ENCODE measurements at regions not wholly inside any gene's neighbourhood (a gene's known extent, or its start where the extent isn't known, plus 50 kb on each side); places are given as distances from the start of the nearest gene placed in this dataset.

DNA sequence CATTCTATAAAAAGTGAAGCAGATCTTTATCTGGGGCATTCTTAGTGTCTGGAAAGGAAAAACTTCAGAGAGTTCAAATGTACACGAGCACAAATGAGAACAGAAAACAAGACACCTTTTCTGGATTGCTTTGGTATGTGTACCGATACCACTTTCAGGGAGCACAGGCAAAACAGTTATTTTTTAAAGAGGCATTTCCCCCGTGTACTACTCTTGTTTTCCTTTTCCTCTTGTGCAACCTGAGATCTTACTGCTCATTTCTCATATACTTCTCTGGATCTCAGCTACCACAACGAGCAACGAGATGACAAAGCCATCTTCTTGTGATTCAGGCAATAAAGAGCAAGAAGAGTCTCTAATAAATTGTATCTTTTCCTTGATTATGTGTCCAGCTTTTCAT is 463.6 kb downstream of the SHQ1 start:
- no peak for TF ChIP-seq CTCF (IDR thresholded peaks at IDR 0.05; ENCODE audit: control extremely low read depth, extremely low read depth)
- 14 to 37% methylated on average over 5 of the region's 5 CpGs for WGBS, 2 donors
- Histone ChIP-seq H3K9me3 (ENCODE audit: control insufficient read depth in 4 of 4, insufficient read depth in 3 of 4, low read length in 3 of 4) (no peaks in the 10 kb centered on the region), H3K27me3 (ENCODE audit: control insufficient read depth in 3 of 3, insufficient read depth in 3 of 3, low read length in 2 of 3) (no peaks in the 10 kb centered on the region), H3K36me3 (ENCODE audit: control insufficient read depth in 4 of 4, insufficient read depth in 4 of 4, low read length in 4 of 4) (no peaks in the 10 kb centered on the region), H3K4me1 (ENCODE audit: control insufficient read depth in 5 of 5, insufficient read depth in 5 of 5, low read length in 5 of 5) (peaks cover 0 to 29% (median 4%) of the 10 kb centered on the region in 5 donors), H3K4me3 (no peak overlapping the region), H3K27ac (ENCODE audit: low read depth in 1 of 2, low read length in 1 of 2) (no peak overlapping the region), H3K9ac (ENCODE audit: insufficient read depth in 1 of 2, low read length in 2 of 2) (no peak overlapping the region)
- ATAC-seq (ENCODE audit: insufficient read depth, low FRiP score) = no peak
- DNase-seq = no peak

DNA sequence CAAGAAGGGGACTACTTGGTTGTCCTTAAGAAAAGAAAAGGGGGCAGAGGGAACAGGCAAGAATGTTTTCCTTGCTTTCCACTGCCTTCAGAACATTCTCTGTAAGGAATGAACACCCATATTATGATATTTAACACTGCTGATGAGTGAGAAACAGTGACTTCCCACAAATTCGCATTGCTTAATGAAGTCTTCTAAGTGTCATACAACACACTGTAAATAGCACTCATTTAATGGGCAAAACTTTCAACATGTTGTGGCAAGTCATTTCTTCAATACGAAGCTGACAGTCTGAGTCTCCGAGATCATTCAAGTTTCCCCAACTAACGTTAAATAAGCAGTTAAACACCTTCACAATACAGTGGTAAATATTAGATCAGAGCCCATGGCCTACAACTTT is 464.4 kb downstream of the SHQ1 start:
- DNase-seq (no peak), ATAC-seq (ENCODE audit: insufficient read depth, low FRiP score) (no peak)
- H3K4me3 ChIP-seq = no peak overlapping the region
- peaks cover 0 to 30% (median 2%) of the 10 kb centered on the region in 5 donors for H3K4me1 ChIP-seq (ENCODE audit: control insufficient read depth in 5 of 5, insufficient read depth in 5 of 5, low read length in 5 of 5)
- TF ChIP-seq CTCF (IDR thresholded peaks at IDR 0.05; ENCODE audit: control extremely low read depth, extremely low read depth) = no peak
- no peaks in the 10 kb centered on the region for H3K27me3 ChIP-seq (ENCODE audit: control insufficient read depth in 3 of 3, insufficient read depth in 3 of 3, low read length in 2 of 3)
- H3K9ac ChIP-seq (ENCODE audit: insufficient read depth in 1 of 2, low read length in 2 of 2) = no peak overlapping the region
- no peaks in the 10 kb centered on the region for H3K9me3 ChIP-seq (ENCODE audit: control insufficient read depth in 4 of 4, insufficient read depth in 3 of 4, low read length in 3 of 4)
- no peak overlapping the region for H3K27ac ChIP-seq (ENCODE audit: low read depth in 1 of 2, low read length in 1 of 2)
- WGBS, 2 donors = 52 to 77% methylated on average over 4 of the region's 4 CpGs
- H3K36me3 ChIP-seq (ENCODE audit: control insufficient read depth in 4 of 4, insufficient read depth in 4 of 4, low read length in 4 of 4) = peaks cover 0 to under 1% (median 0%) of the 10 kb centered on the region in 4 donors

DNA sequence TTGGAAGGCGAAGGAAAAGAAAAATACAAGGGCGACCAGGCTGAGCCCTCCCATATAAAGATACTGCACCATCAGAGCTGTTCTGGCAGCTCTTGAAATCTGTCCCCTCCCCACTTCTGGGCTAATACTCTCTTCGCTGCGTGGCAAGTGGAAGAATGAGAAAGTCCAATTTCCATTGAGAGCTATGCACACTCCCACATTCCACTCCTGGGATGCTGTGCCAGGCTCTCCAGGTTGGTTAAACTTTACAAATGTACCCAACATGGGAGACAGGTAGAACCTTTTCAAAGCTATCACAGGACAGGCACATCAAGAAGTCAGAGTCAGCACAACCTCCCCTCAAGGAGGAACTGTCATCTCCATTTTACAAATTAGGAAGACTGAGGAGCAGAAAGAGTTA is 465.0 kb downstream of the SHQ1 start:
- H3K9ac ChIP-seq (ENCODE audit: insufficient read depth in 1 of 2, low read length in 2 of 2) = no peak overlapping the region
- TF ChIP-seq CTCF (IDR thresholded peaks at IDR 0.05; ENCODE audit: control extremely low read depth, extremely low read depth) = no peak
- H3K9me3 ChIP-seq (ENCODE audit: control insufficient read depth in 4 of 4, insufficient read depth in 3 of 4, low read length in 3 of 4) = no peaks in the 10 kb centered on the region
- 83 to 96% methylated on average over 4 of the region's 4 CpGs for WGBS, 2 donors
- H3K4me3 ChIP-seq = no peak overlapping the region
- ATAC-seq (ENCODE audit: insufficient read depth, low FRiP score) (no peak), DNase-seq (no peak)
- H3K27ac ChIP-seq (ENCODE audit: low read depth in 1 of 2, low read length in 1 of 2) = no peak overlapping the region
- H3K27me3 ChIP-seq (ENCODE audit: control insufficient read depth in 3 of 3, insufficient read depth in 3 of 3, low read length in 2 of 3) = no peaks in the 10 kb centered on the region
- peaks cover 0 to 4% (median 3%) of the 10 kb centered on the region in 4 donors for H3K36me3 ChIP-seq (ENCODE audit: control insufficient read depth in 4 of 4, insufficient read depth in 4 of 4, low read length in 4 of 4)
- H3K4me1 ChIP-seq (ENCODE audit: control insufficient read depth in 5 of 5, insufficient read depth in 5 of 5, low read length in 5 of 5) = peaks cover 0 to 30% (median 0%) of the 10 kb centered on the region in 5 donors

DNA sequence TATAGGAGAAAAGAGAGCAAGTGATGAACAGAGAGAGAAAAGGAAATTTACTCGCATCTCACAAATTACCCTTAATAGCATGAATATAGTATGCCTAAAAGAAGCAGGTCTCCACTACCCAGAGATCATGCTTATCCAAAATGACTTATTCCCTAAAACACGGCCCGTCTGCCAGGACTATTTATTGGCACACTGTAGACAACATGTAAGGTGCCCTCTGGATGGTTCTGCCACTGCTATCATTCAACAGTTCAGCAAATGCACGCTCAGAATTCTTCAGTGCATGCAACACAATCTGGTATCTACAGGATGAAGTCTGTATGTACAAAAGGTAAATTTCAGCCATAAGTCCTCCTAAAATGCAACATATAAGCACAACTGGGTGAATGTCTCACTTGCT is 465.8 kb downstream of the SHQ1 start:
- 97% methylated on average over 4 of the region's 4 CpGs for WGBS, 2 donors
- no peak for TF ChIP-seq CTCF (IDR thresholded peaks at IDR 0.05; ENCODE audit: control extremely low read depth, extremely low read depth)
- Histone ChIP-seq H3K4me3 (no peak overlapping the region), H3K27me3 (ENCODE audit: control insufficient read depth in 3 of 3, insufficient read depth in 3 of 3, low read length in 2 of 3) (no peaks in the 10 kb centered on the region), H3K27ac (ENCODE audit: low read depth in 1 of 2, low read length in 1 of 2) (no peak overlapping the region), H3K9ac (ENCODE audit: insufficient read depth in 1 of 2, low read length in 2 of 2) (no peak overlapping the region), H3K36me3 (ENCODE audit: control insufficient read depth in 4 of 4, insufficient read depth in 4 of 4, low read length in 4 of 4) (peaks cover 0 to 7% (median 3%) of the 10 kb centered on the region in 4 donors), H3K9me3 (ENCODE audit: control insufficient read depth in 4 of 4, insufficient read depth in 3 of 4, low read length in 3 of 4) (no peaks in the 10 kb centered on the region), H3K4me1 (ENCODE audit: control insufficient read depth in 5 of 5, insufficient read depth in 5 of 5, low read length in 5 of 5) (peaks cover 0 to 30% (median 0%) of the 10 kb centered on the region in 5 donors)
- ATAC-seq (ENCODE audit: insufficient read depth, low FRiP score) = no peak
- DNase-seq = no peak
